Trophoblast cell (in vitro differentiated cells and primary cell): ENCODE measurements at regions not wholly inside any gene's neighbourhood (a gene's known extent, or its start where the extent isn't known, plus 50 kb on each side); places are given as distances from the start of the nearest gene placed in this dataset.

Experiments
- DNase-seq, 2 donors: peaks; one replicate each; pipeline ENCODE4 v3.0.0-alpha.2; 2016
- H2AFZ ChIP-seq: 2 replicates; pipeline ENCODE4 v1.6.1; 2013; ENCODE audit warnings: low read length, moderate library complexity, mild to moderate bottlenecking; ENCODE audit not compliant: insufficient read depth, poor library complexity
- H2AK5ac ChIP-seq: 2 replicates; pipeline ENCODE4 v1.6.1; 2013; ENCODE audit warnings: mild to moderate bottlenecking, low read length
- H2BK120ac ChIP-seq: 2 replicates; pipeline ENCODE4 v1.6.1; 2013; ENCODE audit warnings: low read length, mild to moderate bottlenecking, moderate library complexity; ENCODE audit not compliant: insufficient read depth, poor library complexity
- H2BK12ac ChIP-seq: 2 replicates; pipeline ENCODE4 v1.6.1; 2013; ENCODE audit warnings: mild to moderate bottlenecking, low read length, moderate library complexity
- H2BK5ac ChIP-seq: 2 replicates; pipeline ENCODE4 v1.6.1; 2013; ENCODE audit warnings: low read length, low read depth, moderate library complexity, mild to moderate bottlenecking; ENCODE audit not compliant: poor library complexity
- H3K14ac ChIP-seq: 2 replicates; pipeline ENCODE4 v1.6.1; 2013; ENCODE audit warnings: mild to moderate bottlenecking, low read length
- H3K18ac ChIP-seq: 2 replicates; pipeline ENCODE4 v1.6.1; 2013; ENCODE audit warnings: mild to moderate bottlenecking, low read length
- H3K23ac ChIP-seq: 2 replicates; pipeline ENCODE4 v1.6.1; 2013; ENCODE audit warnings: low read length
- H3K27ac ChIP-seq: 2 replicates; pipeline ENCODE4 v1.5.1; 2013; ENCODE audit warnings: low read depth, mild to moderate bottlenecking, inconsistent platforms, low read length, moderate library complexity
- H3K27me3 ChIP-seq: 2 replicates; pipeline ENCODE4 v1.6.1; 2013; ENCODE audit warnings: inconsistent platforms, mild to moderate bottlenecking, low read length, moderate library complexity; ENCODE audit not compliant: insufficient read depth
- H3K36me3 ChIP-seq, 2 experiments: 1 replicate in 1 of 2; 2 replicates in 1 of 2; pipeline ENCODE4 v1.6.1; 2013; ENCODE audit warnings: low read length in 2 of 2, mild to moderate bottlenecking in 2 of 2, moderate library complexity in 1 of 2; ENCODE audit not compliant: insufficient read depth in 2 of 2, control insufficient read depth in 1 of 2
- H3K4ac ChIP-seq: 2 replicates; pipeline ENCODE4 v1.6.1; 2013; ENCODE audit warnings: low read depth, mild to moderate bottlenecking, low read length, moderate library complexity
- H3K4me1 ChIP-seq, 2 experiments: 1 replicate in 1 of 2; 2 replicates in 1 of 2; pipeline ENCODE4 v1.6.1; 2013; ENCODE audit warnings: low read length in 2 of 2, mild to moderate bottlenecking in 2 of 2, moderate library complexity in 1 of 2; ENCODE audit not compliant: insufficient read depth in 2 of 2, control insufficient read depth in 1 of 2
- H3K4me2 ChIP-seq: 2 replicates; pipeline ENCODE4 v1.6.1; 2013; ENCODE audit warnings: inconsistent platforms, mild to moderate bottlenecking, low read length, moderate library complexity
- H3K4me3 ChIP-seq: 2 replicates; pipeline ENCODE4 v1.5.1; 2013; ENCODE audit warnings: mild to moderate bottlenecking, low read depth, low read length, inconsistent platforms
- H3K79me1 ChIP-seq: one replicate; pipeline ENCODE4 v1.6.1; 2013; ENCODE audit warnings: low read length
- H3K79me2 ChIP-seq: 2 replicates; pipeline ENCODE4 v1.6.1; 2013; ENCODE audit warnings: low read length, mild to moderate bottlenecking; ENCODE audit not compliant: control insufficient read depth, insufficient read depth, poor library complexity
- H3K9ac ChIP-seq: 2 replicates; pipeline ENCODE4 v1.6.1; 2013; ENCODE audit warnings: mild to moderate bottlenecking, low read length
- H3K9me3 ChIP-seq: 2 replicates; pipeline ENCODE4 v1.6.1; 2013; ENCODE audit warnings: low read depth, mild to moderate bottlenecking, control low read depth, inconsistent platforms, low read length; ENCODE audit not compliant: insufficient read depth
- H4K12ac ChIP-seq: 2 replicates; pipeline ENCODE4 v1.6.1; 2013; ENCODE audit warnings: low read depth, mild to moderate bottlenecking, low read length, moderate library complexity
- H4K8ac ChIP-seq: 2 replicates; pipeline ENCODE4 v1.6.1; 2013; ENCODE audit warnings: low read depth, mild to moderate bottlenecking, low read length, moderate library complexity
- H4K91ac ChIP-seq: one replicate; pipeline ENCODE4 v1.6.1; 2013; ENCODE audit warnings: low read depth, mild to moderate bottlenecking, low read length, moderate library complexity
- WGBS: extraction: QIAGEN DNeasy Blood & Tissue Kit; methylation state at CpG from one replicate; pipeline ENCODE4 v1.1.7; 2013; ENCODE audit warnings: missing lambda C conversion rate; ENCODE audit not compliant: insufficient read length, insufficient coverage; ENCODE audit errors: extremely low coverage; 5-methylcytosine and 5-hydroxymethylcytosine counted together

- Histone ChIP-seq H3K79me1 (peaks cover 11% of the 10 kb centered on the region), H3K9me3 (no peaks in the 10 kb centered on the region), H3K23ac (no peak overlapping the region), H2BK12ac (peak overlapping the region; percentile 67), H3K4ac (no peak overlapping the region), H3K27me3 (no peaks in the 10 kb centered on the region), H2AFZ (no peak overlapping the region), H2BK5ac (peak overlapping the region; percentile 34), H3K79me2 (no peaks in the 10 kb centered on the region), H2BK120ac (peak overlapping the region; percentile 78), H3K27ac (peak overlapping the region; percentile 33), H3K36me3 (no peaks in the 10 kb centered on the region), H3K4me3 (no peak overlapping the region), H2AK5ac (peak overlapping the region; percentile 4), H3K18ac (no peak overlapping the region), H3K4me1 (peaks cover 11 to 13% of the 10 kb centered on the region in 2 experiments), H4K91ac (peak overlapping the region; percentile 91), H4K12ac (no peak overlapping the region), H3K9ac (no peak overlapping the region), H3K14ac (no peak overlapping the region), H4K8ac (no peak overlapping the region), H3K4me2 (no peak overlapping the region)
- DNase-seq = no peak
- WGBS = no CpG with 5 or more reads among the region's 2 CpGs
Observed at GRCh38 chr12:67773896-67774295, 125.4 kb downstream of the DYRK2 start.

GRCh38 chr12:67774983-67775587, 126.5 kb downstream of the DYRK2 start:
- peak overlapping the region; percentile 51 for H4K91ac ChIP-seq
- no peak overlapping the region for H4K12ac ChIP-seq
- no peak overlapping the region for H2AK5ac ChIP-seq
- H3K23ac ChIP-seq = no peak overlapping the region
- H3K27ac ChIP-seq = no peak overlapping the region
- no peak overlapping the region for H2BK5ac ChIP-seq
- H2BK12ac ChIP-seq = peak overlapping the region; percentile 78
- no peak overlapping the region for H3K9ac ChIP-seq
- peaks cover 15% of the 10 kb centered on the region for H3K79me1 ChIP-seq
- H3K4me1 ChIP-seq = peaks cover 11 to 14% of the 10 kb centered on the region in 2 experiments
- H4K8ac ChIP-seq = no peak overlapping the region
- peak overlapping the region; percentile 39 for H3K4me2 ChIP-seq
- no peak overlapping the region for H3K18ac ChIP-seq
- no peak overlapping the region for H3K14ac ChIP-seq
- H3K4me3 ChIP-seq = no peak overlapping the region
- no peak overlapping the region for H3K4ac ChIP-seq
- no peak overlapping the region for H2AFZ ChIP-seq
- H3K36me3 ChIP-seq = no peaks in the 10 kb centered on the region
- no peak overlapping the region for H2BK120ac ChIP-seq
- no peak for DNase-seq
- H3K79me2 ChIP-seq = no peaks in the 10 kb centered on the region
- no peaks in the 10 kb centered on the region for H3K27me3 ChIP-seq
- WGBS = no CpG with 5 or more reads among the region's 4 CpGs
- no peaks in the 10 kb centered on the region for H3K9me3 ChIP-seq

DNA sequence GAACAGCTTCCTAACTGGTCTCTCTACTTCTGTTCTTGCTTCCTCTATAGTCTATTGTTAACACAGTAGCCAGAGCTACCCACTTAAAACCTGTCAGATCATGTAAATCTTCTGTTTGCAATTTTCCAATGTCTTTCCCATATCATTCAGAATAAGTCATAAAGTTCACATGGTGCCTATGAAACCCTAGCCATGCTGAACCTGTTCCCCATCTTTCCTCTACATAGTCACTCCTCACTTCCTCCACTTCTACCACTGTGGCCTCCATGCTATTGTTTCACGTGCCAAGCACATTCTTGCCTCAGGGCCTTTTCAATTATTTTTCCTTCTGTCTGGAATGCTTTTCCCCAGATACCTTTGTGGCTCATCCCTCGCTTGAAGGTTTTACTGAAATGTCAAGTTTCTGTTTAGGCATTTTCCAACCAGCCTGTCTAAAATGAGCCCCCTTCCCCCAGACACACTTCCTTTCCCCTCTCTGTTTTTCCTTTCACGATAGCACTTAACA, 132.1 kb downstream of the DYRK2 start:
- H3K9ac ChIP-seq = no peak overlapping the region
- H3K23ac ChIP-seq = no peak overlapping the region
- no peaks in the 10 kb centered on the region for H3K79me2 ChIP-seq
- peak overlapping the region; percentile 73 for H3K27ac ChIP-seq
- H2BK120ac ChIP-seq = no peak overlapping the region
- no peak overlapping the region for H4K12ac ChIP-seq
- no peak overlapping the region for H4K8ac ChIP-seq
- H3K4me2 ChIP-seq = no peak overlapping the region
- H3K9me3 ChIP-seq = no peaks in the 10 kb centered on the region
- H3K4ac ChIP-seq = no peak overlapping the region
- H2AK5ac ChIP-seq = no peak overlapping the region
- H3K18ac ChIP-seq = no peak overlapping the region
- no peak overlapping the region for H4K91ac ChIP-seq
- no peak overlapping the region for H2BK5ac ChIP-seq
- H3K14ac ChIP-seq = no peak overlapping the region
- no peak overlapping the region for H2BK12ac ChIP-seq
- no peak overlapping the region for H2AFZ ChIP-seq
- WGBS = no CpG with 5 or more reads among the region's 3 CpGs
- no peak overlapping the region for H3K4me3 ChIP-seq
- peaks cover 7% of the 10 kb centered on the region for H3K79me1 ChIP-seq
- DNase-seq = peak; percentile 13 to 74
- peaks cover 0 to 1% of the 10 kb centered on the region in 2 experiments for H3K4me1 ChIP-seq
- no peaks in the 10 kb centered on the region for H3K27me3 ChIP-seq
- no peaks in the 10 kb centered on the region for H3K36me3 ChIP-seq

- Histone ChIP-seq H3K9me3 (no peaks in the 10 kb centered on the region), H3K79me2 (no peaks in the 10 kb centered on the region), H4K91ac (no peak overlapping the region), H3K4ac (no peak overlapping the region), H3K4me1 (peaks cover 0 to 1% of the 10 kb centered on the region in 2 experiments), H3K79me1 (peaks cover 7% of the 10 kb centered on the region), H2AK5ac (no peak overlapping the region), H3K4me3 (no peak overlapping the region), H4K12ac (no peak overlapping the region), H3K14ac (no peak overlapping the region), H3K27ac (no peak overlapping the region), H3K4me2 (no peak overlapping the region), H2BK120ac (no peak overlapping the region), H2BK12ac (no peak overlapping the region), H4K8ac (no peak overlapping the region), H2BK5ac (no peak overlapping the region), H2AFZ (no peak overlapping the region), H3K36me3 (no peaks in the 10 kb centered on the region), H3K9ac (no peak overlapping the region), H3K18ac (no peak overlapping the region), H3K23ac (no peak overlapping the region), H3K27me3 (no peaks in the 10 kb centered on the region)
- no CpG with 5 or more reads among the region's 1 CpG for WGBS
- DNase-seq = no peak
Observed at GRCh38 chr12:67782573-67782972, 134.0 kb downstream of the DYRK2 start.
